Activated CD8-positive, alpha-beta memory T cell treated with anti-CD3 and anti-CD28 coated beads, Interleukin-2, amount 50 U/mL, for 48 hours (primary cell): ENCODE measurements at regions not wholly inside any gene's neighbourhood (a gene's known extent, or its start where the extent isn't known, plus 50 kb on each side); places are given as distances from the start of the nearest gene placed in this dataset.

Experiments used
- DNase-seq: peaks from one replicate; pipeline ENCODE4 v3.0.0-alpha.2; 2020

- no peak for DNase-seq
Measured at GRCh38 chr16:51759329-51759728, 608.3 kb upstream of the SALL1 start.

GRCh38 chr16:51757921-51758479 lies 606.9 kb upstream of the SALL1 start:
- no peak for DNase-seq

- no peak for DNase-seq
Measured at GRCh38 chr16:51757505-51757904, 606.4 kb upstream of the SALL1 start.

GRCh38 chr16:51757124-51757470 lies 606.0 kb upstream of the SALL1 start:
- DNase-seq = no peak

GRCh38 chr16:51756447-51757123 lies 605.5 kb upstream of the SALL1 start:
- DNase-seq = no peak

- DNase-seq = no peak
Measured at GRCh38 chr16:51755577-51756355, 604.7 kb upstream of the SALL1 start.

GRCh38 chr16:51755039-51755501 lies 604.0 kb upstream of the SALL1 start:
- DNase-seq = no peak

- DNase-seq = no peak
Measured at GRCh38 chr16:51753467-51754127, 602.5 kb upstream of the SALL1 start.

GRCh38 chr16:51752438-51752995 lies 601.4 kb upstream of the SALL1 start:
- no peak for DNase-seq

GRCh38 chr16:51747329-51747728 lies 596.3 kb upstream of the SALL1 start:
- no peak for DNase-seq

- DNase-seq = no peak
Measured at GRCh38 chr16:51734220-51734619, 583.1 kb upstream of the SALL1 start.

- no peak for DNase-seq
Measured at GRCh38 chr16:51733181-51733580, 582.1 kb upstream of the SALL1 start.

GRCh38 chr16:51731160-51731559 lies 580.1 kb upstream of the SALL1 start:
- no peak for DNase-seq

- DNase-seq = no peak
Measured at GRCh38 chr16:51723036-51723724, 572.1 kb upstream of the SALL1 start.

- no peak for DNase-seq
Measured at GRCh38 chr16:51722467-51722866, 571.4 kb upstream of the SALL1 start.

- DNase-seq = no peak
Measured at GRCh38 chr16:51719376-51719775, 568.3 kb upstream of the SALL1 start.

- DNase-seq = no peak
Measured at GRCh38 chr16:51716195-51716594, 565.1 kb upstream of the SALL1 start.

- no peak for DNase-seq
Measured at GRCh38 chr16:51713502-51713901, 562.4 kb upstream of the SALL1 start.

- DNase-seq = no peak
Measured at GRCh38 chr16:51710905-51711563, 560.0 kb upstream of the SALL1 start.

GRCh38 chr16:51710186-51710585 lies 559.1 kb upstream of the SALL1 start:
- no peak for DNase-seq

GRCh38 chr16:51708861-51709260 lies 557.8 kb upstream of the SALL1 start:
- DNase-seq = no peak

GRCh38 chr16:51707666-51708065 lies 556.6 kb upstream of the SALL1 start:
- DNase-seq = no peak
